ENCODE measurements at regions not wholly inside any gene's neighbourhood (a gene's known extent, or its start where the extent isn't known, plus 50 kb on each side); places are given as distances from the start of the nearest gene placed in this dataset.

GRCh38 chr15:61309617-61310016 lies 80.5 kb upstream of the RORA start:
- peaks cover 53% of the 10 kb centered on the region for H3K27me3 Mint-ChIP-seq
- H3K4me3 Mint-ChIP-seq: no peak overlapping the region
- H3K4me1 Mint-ChIP-seq: no peaks in the 10 kb centered on the region
- no peak for DNase-seq (ENCODE audit: low spot score in 2 of 2)
- ATAC-seq (replicated peaks; ENCODE audit: extremely low read depth, poor library complexity, severe bottlenecking): no peak
- H3K9me3 Mint-ChIP-seq: no peaks in the 10 kb centered on the region
- peaks cover 1% of the 10 kb centered on the region for H3K36me3 Mint-ChIP-seq (ENCODE audit: insufficient read depth)
- H3K27ac Mint-ChIP-seq (ENCODE audit: low read depth): no peak overlapping the region

- H3K27ac Mint-ChIP-seq (ENCODE audit: low read depth): no peak overlapping the region
- H3K9me3 Mint-ChIP-seq: no peaks in the 10 kb centered on the region
- no peak overlapping the region for H3K4me3 Mint-ChIP-seq
- H3K27me3 Mint-ChIP-seq: peaks cover 58% of the 10 kb centered on the region
- peaks cover 1% of the 10 kb centered on the region for H3K36me3 Mint-ChIP-seq (ENCODE audit: insufficient read depth)
- DNase-seq (ENCODE audit: low spot score in 2 of 2) (no peak), ATAC-seq (replicated peaks; ENCODE audit: extremely low read depth, poor library complexity, severe bottlenecking) (no peak)
- H3K4me1 Mint-ChIP-seq: no peaks in the 10 kb centered on the region
Observed at GRCh38 chr15:61309031-61309511, 80.0 kb upstream of the RORA start.

DNA sequence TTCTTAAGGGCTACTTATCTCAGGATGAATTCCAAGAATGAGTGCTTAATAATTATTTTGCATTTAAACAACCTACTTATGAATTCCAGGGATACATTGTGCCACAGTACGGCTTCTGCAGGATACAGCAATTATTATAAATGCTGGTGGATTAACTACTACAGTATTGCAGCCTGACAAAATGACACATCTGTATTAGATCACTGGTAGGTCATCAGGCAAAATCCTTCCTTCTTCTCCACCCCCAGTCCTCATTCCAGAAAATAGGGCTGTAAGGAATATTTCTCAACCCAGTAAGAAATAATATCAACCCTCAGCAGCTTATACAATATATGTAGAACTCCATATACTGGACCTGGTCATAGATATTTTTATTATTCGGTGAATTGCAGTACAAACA lies 79.3 kb upstream of the RORA start:
- peaks cover 1% of the 10 kb centered on the region for H3K36me3 Mint-ChIP-seq (ENCODE audit: insufficient read depth)
- ATAC-seq (replicated peaks; ENCODE audit: extremely low read depth, poor library complexity, severe bottlenecking) (no peak), DNase-seq (ENCODE audit: low spot score in 2 of 2) (no peak)
- H3K4me1 Mint-ChIP-seq: no peaks in the 10 kb centered on the region
- H3K9me3 Mint-ChIP-seq: no peaks in the 10 kb centered on the region
- H3K4me3 Mint-ChIP-seq: no peak overlapping the region
- peaks cover 62% of the 10 kb centered on the region for H3K27me3 Mint-ChIP-seq
- H3K27ac Mint-ChIP-seq (ENCODE audit: low read depth): no peak overlapping the region

DNA sequence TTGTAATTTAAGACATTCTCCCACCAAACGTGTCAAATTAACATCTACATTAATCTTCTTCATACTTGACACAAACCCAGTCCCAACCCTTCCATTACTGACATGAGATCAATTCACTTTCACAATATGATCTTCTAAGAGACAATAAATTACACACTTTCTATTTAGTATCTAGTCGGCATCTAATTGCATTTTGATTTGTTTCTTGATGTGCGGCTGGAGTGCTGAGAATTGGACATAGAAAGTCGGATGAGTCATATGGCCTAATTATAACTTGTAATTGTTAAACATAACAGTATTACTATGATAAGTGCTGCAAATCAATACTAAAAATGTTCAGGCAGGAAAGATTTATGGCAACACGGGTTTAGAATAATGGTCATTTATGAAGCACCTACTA lies 78.4 kb upstream of the RORA start:
- Mint-ChIP-seq H3K36me3 (ENCODE audit: insufficient read depth) (peaks cover 1% of the 10 kb centered on the region), H3K27me3 (peaks cover 62% of the 10 kb centered on the region), H3K4me1 (no peaks in the 10 kb centered on the region), H3K9me3 (no peaks in the 10 kb centered on the region), H3K4me3 (no peak overlapping the region), H3K27ac (ENCODE audit: low read depth) (no peak overlapping the region)
- ATAC-seq (replicated peaks; ENCODE audit: extremely low read depth, poor library complexity, severe bottlenecking): no peak
- no peak for DNase-seq (ENCODE audit: low spot score in 2 of 2)

DNA sequence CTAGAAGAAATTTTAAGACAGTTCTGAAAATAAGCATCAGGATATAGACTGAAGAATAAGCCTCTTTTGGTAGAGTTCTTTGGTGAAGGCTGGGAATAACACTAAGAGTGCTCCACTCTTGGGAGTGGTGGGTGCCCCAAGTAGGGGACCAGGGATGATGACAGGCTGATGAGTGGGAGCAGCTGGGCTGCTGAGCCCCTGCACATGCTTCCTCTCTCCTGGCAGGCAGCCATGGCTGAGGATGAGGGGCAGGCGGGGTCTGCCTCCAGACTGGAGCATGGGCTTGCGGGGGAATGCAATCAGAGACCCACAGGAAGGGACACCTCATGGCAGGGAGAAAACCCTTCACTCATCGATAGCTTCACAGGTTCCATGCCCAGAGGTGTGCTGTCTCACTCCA lies 72.6 kb upstream of the RORA start:
- H3K4me3 Mint-ChIP-seq: no peak overlapping the region
- H3K9me3 Mint-ChIP-seq: no peaks in the 10 kb centered on the region

GRCh38 chr15:61299075-61299763 lies 70.1 kb upstream of the RORA start:
- Mint-ChIP-seq H3K27ac (ENCODE audit: low read depth) (no peak overlapping the region), H3K36me3 (ENCODE audit: insufficient read depth) (no peaks in the 10 kb centered on the region), H3K4me3 (no peak overlapping the region), H3K9me3 (no peaks in the 10 kb centered on the region), H3K4me1 (no peaks in the 10 kb centered on the region), H3K27me3 (peaks cover 24% of the 10 kb centered on the region)
- DNase-seq (ENCODE audit: low spot score in 2 of 2) (no peak), ATAC-seq (replicated peaks; ENCODE audit: extremely low read depth, poor library complexity, severe bottlenecking) (no peak)

More for the DNA sequence above, 72.6 kb upstream of the RORA start:
- ATAC-seq (replicated peaks; ENCODE audit: extremely low read depth, poor library complexity, severe bottlenecking) (no peak), DNase-seq (ENCODE audit: low spot score in 2 of 2) (no peak)
- no peak overlapping the region for H3K27ac Mint-ChIP-seq (ENCODE audit: low read depth)
- H3K36me3 Mint-ChIP-seq (ENCODE audit: insufficient read depth): no peaks in the 10 kb centered on the region
- peaks cover 47% of the 10 kb centered on the region for H3K27me3 Mint-ChIP-seq
- no peaks in the 10 kb centered on the region for H3K4me1 Mint-ChIP-seq

- DNase-seq (ENCODE audit: low spot score in 2 of 2) (no peak), ATAC-seq (replicated peaks; ENCODE audit: extremely low read depth, poor library complexity, severe bottlenecking) (no peak)
- Mint-ChIP-seq H3K9me3 (no peaks in the 10 kb centered on the region), H3K27ac (ENCODE audit: low read depth) (no peak overlapping the region), H3K27me3 (peaks cover 43% of the 10 kb centered on the region), H3K4me1 (no peaks in the 10 kb centered on the region), H3K36me3 (ENCODE audit: insufficient read depth) (no peaks in the 10 kb centered on the region), H3K4me3 (no peak overlapping the region)
Observed at GRCh38 chr15:61295239-61295638, 66.1 kb upstream of the RORA start.

DNA sequence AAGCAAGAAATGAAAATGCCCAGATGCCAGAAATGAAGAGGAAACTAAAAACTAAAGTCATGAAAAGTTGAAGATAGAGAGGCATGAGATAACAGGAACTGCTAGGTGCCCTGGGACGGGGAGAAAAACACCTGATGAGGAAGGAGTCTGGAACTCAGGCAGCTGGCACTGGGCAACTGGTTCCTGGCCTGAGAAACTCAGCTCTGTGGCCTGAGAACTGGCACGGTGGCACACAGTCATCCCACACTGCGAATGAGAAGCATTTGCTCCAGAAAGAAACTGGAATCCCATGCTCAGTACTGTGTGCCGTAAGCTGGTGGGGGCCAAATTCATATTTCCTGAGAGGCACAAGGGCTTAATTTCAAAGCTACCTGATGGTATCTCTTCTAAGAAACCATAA lies 53.6 kb upstream of the RORA start:
- H3K27me3 Mint-ChIP-seq: peaks cover 49% of the 10 kb centered on the region
- no peaks in the 10 kb centered on the region for H3K36me3 Mint-ChIP-seq (ENCODE audit: insufficient read depth)
- H3K9me3 Mint-ChIP-seq: no peaks in the 10 kb centered on the region
- no peaks in the 10 kb centered on the region for H3K4me1 Mint-ChIP-seq
- H3K27ac Mint-ChIP-seq (ENCODE audit: low read depth): no peak overlapping the region
- DNase-seq (ENCODE audit: low spot score in 2 of 2): no peak
- no peak overlapping the region for H3K4me3 Mint-ChIP-seq
- ATAC-seq (replicated peaks; ENCODE audit: extremely low read depth, poor library complexity, severe bottlenecking): no peak

GRCh38 chr15:61281328-61281727 lies 52.2 kb upstream of the RORA start:
- no peaks in the 10 kb centered on the region for H3K4me1 Mint-ChIP-seq
- peaks cover 50% of the 10 kb centered on the region for H3K27me3 Mint-ChIP-seq
- H3K9me3 Mint-ChIP-seq: no peaks in the 10 kb centered on the region

More at GRCh38 chr15:61281328-61281727, 52.2 kb upstream of the RORA start:
- no peaks in the 10 kb centered on the region for H3K36me3 Mint-ChIP-seq (ENCODE audit: insufficient read depth)
- H3K4me3 Mint-ChIP-seq: no peak overlapping the region
- ATAC-seq (replicated peaks; ENCODE audit: extremely low read depth, poor library complexity, severe bottlenecking): no peak
- no peak overlapping the region for H3K27ac Mint-ChIP-seq (ENCODE audit: low read depth)
- no peak for DNase-seq (ENCODE audit: low spot score in 2 of 2)

Measured in central memory CD8-positive, alpha-beta T cell (primary cell).